ES-I3 (cell line): ENCODE measurements at regions not wholly inside any gene's neighbourhood (a gene's known extent, or its start where the extent isn't known, plus 50 kb on each side); places are given as distances from the start of the nearest gene placed in this dataset.
"Not testable (repeated sequence)": the region's sequence is repeated elsewhere in the genome, so short reads cannot be mapped to it uniquely, and the experiment has no call there.

Source experiments
- H3K36me3 ChIP-seq: 2 replicates; pipeline ENCODE4 v1.6.1; 2013; ENCODE audit warnings: mild to moderate bottlenecking, low read length, control low read depth, moderate library complexity; ENCODE audit not compliant: insufficient read depth
- H3K4me1 ChIP-seq: 2 replicates; pipeline ENCODE4 v1.6.1; 2013; ENCODE audit warnings: mild to moderate bottlenecking, control low read depth, low read length; ENCODE audit not compliant: insufficient read depth
- H3K9ac ChIP-seq: 2 replicates; pipeline ENCODE4 v1.6.1; 2013; ENCODE audit warnings: low read depth, mild to moderate bottlenecking, low read length, moderate library complexity
- H3K9me3 ChIP-seq: 2 replicates; pipeline ENCODE4 v1.6.1; 2013; ENCODE audit warnings: mild to moderate bottlenecking, low read length, moderate library complexity; ENCODE audit not compliant: control insufficient read depth, insufficient read depth

DNA sequence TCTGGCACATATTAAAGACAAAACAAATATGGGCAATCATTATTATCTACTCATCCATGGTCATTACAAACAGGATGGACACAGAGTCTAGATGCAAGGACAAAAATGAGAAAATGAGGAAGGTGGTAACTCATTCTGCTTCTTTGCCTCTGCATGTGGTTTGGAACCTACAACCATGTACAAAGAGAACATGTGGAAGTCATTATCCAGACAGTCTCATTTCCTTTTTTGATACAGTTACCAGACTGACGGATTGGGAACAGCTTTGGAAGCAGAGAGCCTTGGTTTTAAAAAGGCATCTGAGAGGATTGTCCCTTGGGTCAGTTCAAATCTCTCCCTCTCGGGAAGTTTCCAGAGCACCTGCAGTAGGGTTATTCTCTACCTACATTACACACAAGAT lies 433.4 kb upstream of the TNC start:
- H3K9ac ChIP-seq: no peak overlapping the region
- no peaks in the 10 kb centered on the region for H3K36me3 ChIP-seq
- peaks cover 10% of the 10 kb centered on the region for H3K9me3 ChIP-seq
- peaks cover 11% of the 10 kb centered on the region; the same call in 1 of the 2 replicates for H3K4me1 ChIP-seq

DNA sequence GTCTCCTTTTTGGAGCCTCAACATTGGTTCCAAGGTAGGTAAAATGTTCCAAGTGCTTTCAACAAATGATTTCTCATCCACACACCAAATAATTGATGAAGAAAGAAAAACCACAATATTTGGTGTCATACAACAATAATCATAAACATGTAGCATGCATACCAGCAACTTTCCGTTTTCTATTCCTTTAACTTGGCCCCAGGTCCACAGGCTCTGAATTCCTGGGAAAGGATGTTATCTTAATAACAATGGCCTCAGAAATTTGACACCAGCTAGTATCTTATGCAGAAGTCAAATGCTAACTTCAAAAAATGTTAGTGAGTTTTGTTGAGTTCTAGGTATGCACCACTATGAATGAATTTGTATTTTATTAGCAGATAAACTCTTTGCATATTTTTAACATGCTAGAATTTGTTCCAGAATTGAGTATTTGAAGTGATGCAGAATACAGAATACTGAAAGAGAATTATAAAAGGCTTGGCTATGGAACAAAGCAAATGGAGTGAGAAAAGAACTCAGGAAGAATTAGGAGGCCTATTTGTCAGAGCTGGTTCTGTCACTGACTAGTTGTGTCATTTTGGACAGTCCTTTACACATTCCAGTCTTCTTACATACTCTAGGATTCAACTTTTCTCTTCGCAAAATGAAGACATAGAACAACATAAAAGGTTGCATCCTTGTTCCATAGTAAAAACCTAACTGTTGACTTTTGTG lies 435.3 kb upstream of the TNC start:
- H3K4me1 ChIP-seq: peaks cover 11% of the 10 kb centered on the region; the same call in 1 of the 2 replicates
- H3K36me3 ChIP-seq: no peaks in the 10 kb centered on the region; the same call in 1 of the 2 replicates
- no peak overlapping the region for H3K9ac ChIP-seq
- peaks cover 13% of the 10 kb centered on the region for H3K9me3 ChIP-seq

DNA sequence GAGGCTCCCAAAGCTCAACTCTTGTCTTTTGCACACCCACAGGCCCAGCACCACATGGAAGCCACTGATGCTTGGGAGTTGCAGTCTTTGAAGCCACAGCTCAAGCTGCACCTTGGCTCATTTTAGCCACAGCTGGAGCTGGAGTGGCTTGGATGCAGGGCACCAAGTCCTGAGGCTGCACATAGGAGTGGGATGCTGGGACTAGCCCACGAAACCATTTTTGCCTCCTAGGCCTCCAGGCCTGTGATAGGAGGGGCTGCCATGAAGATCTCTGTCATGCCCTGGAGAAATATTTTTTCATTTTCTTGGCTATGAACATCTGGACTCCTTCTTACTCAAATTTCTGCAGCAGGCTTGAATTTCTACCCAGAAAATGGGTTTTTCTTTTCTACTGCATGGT lies 438.5 kb upstream of the TNC start:
- H3K9ac ChIP-seq: no peak overlapping the region
- peaks cover 13% of the 10 kb centered on the region for H3K9me3 ChIP-seq
- H3K36me3 ChIP-seq: no peaks in the 10 kb centered on the region; the same call in 1 of the 2 replicates
- peaks cover 11% of the 10 kb centered on the region; the same call in 1 of the 2 replicates for H3K4me1 ChIP-seq

DNA sequence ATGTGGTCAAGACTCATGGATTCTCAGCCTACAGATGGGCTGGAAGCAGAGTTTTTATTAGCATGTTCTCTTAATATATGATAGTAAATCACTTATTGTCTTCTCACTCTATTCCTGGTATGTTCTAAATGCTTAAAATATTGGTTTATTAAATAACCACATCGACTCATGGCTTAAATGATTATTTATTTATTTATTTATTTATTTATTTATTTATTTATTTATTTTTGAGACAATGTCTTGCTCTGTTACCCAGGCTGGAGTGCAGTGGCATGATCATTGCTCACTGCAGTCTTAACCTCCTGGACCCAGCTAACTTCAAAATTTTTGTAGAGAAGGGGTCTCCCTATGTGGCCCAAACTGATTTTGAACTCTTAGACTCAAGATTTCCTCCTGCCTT lies 457.2 kb upstream of the TNC start:
- Histone ChIP-seq H3K36me3 (no peaks in the 10 kb centered on the region), H3K9ac (no peak overlapping the region), H3K9me3 (no peaks in the 10 kb centered on the region), H3K4me1 (no peaks in the 10 kb centered on the region)

DNA sequence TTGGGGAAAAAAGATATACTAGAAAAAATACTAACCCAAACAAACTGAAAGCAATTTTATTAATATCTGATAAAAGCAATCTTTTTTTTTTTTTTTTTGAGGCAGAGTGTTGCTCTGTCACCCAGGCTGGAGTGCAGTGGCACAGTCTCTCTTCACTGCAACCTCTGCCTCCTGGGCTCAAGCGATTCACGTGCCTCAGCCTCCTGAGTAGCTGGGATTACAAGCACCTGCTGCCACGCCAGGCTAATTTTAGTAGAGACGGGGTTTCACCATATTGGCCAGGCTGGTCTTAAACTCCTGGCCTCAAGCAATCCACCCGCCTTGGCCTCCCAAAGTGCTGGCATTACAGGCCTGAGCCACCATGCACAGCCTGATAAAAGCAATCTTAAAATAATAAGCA lies 467.5 kb upstream of the TNC start:
- not testable (repeated sequence) for H3K4me1 ChIP-seq, H3K9ac ChIP-seq, H3K9me3 ChIP-seq, H3K36me3 ChIP-seq

DNA sequence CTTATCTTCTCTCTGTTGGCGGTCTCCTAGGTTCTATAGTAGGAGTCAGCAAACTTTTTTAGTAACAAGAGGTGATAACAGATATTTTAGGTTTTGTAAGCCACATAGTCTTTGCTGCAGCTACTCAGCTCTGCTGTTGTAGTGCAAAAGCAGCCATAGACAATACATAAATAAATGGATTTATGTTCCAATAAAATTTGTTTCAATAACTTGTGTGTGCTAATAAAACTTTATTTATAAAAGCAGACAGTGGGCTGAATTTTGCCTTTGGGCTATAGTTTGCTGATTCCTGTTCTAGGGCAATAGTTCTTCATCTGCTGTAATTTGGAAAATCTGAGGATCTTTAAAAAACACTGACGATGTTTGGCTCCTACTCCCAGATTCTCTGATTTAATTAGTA lies 469.4 kb upstream of the TNC start:
- no peak overlapping the region for H3K9ac ChIP-seq
- no peaks in the 10 kb centered on the region for H3K9me3 ChIP-seq
- H3K36me3 ChIP-seq: no peaks in the 10 kb centered on the region
- H3K4me1 ChIP-seq: peaks cover 5% of the 10 kb centered on the region

DNA sequence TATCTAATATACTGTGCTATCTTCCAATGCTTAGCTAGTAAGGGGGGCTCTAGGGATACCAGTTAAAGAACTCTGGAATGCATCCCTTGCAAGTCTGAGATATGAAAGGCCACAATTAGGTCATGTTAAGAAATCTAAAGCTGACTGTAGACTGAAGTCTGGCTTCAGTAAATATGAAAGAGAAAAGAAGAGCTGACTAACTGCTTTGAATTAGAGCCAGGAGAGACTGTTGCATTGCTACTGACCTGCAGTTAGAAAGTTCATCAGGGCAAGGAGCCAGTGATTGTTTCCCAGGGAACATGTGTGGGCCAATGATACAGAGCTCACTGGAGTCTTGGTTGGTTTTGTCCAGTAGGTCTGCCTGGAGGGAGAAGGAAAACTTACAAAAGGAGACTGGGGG lies 472.1 kb upstream of the TNC start:
- H3K9ac ChIP-seq: no peak overlapping the region
- H3K9me3 ChIP-seq: no peaks in the 10 kb centered on the region
- no peaks in the 10 kb centered on the region for H3K36me3 ChIP-seq
- H3K4me1 ChIP-seq: peaks cover 5% of the 10 kb centered on the region

DNA sequence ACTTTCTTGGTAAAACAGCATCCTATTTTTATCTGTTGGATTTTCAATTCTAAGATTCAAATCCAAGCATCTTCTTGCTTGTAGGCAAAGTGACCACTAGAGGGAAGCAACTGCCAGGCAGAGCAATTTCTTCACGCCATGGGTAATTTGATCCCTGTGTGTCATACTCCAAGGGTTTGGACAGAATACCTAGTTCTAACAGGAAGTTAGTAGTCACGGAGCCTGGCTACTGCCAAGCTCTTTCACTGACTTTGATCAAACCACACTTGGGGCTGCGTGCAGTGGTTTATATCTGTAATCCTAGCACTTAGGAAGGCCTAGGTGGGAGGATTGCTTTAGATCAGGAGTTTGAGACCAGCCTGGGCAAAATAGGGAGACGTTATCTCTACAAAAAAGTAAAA lies 473.6 kb upstream of the TNC start:
- Histone ChIP-seq H3K4me1 (peaks cover 15% of the 10 kb centered on the region), H3K36me3 (no peaks in the 10 kb centered on the region), H3K9me3 (no peaks in the 10 kb centered on the region), H3K9ac (no peak overlapping the region)

DNA sequence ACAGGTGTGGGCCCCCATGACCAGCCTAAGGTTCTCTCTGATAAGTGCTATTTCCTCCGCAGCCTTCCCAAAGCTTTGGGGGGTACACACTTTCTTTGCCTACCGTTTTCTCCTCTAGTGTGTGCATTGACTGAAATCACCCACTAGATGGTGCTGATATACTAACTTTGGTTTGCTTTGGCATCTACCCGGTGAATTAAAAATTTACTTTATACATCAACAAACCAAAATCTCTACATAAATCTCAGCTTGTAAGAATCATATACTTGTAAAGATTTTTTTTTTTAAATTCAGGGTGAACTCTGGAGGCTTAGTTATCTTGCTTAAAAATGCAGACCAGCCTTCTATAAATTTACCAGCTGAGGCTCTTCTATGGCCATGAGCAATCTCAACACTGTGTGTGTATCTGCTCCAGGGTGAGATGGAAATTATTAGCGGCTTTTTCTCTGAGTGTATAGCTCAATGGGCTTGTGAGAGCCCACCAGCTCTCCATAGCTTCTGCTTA lies 475.7 kb upstream of the TNC start:
- Histone ChIP-seq H3K9ac (no peak overlapping the region), H3K9me3 (no peaks in the 10 kb centered on the region), H3K4me1 (peaks cover 15% of the 10 kb centered on the region), H3K36me3 (no peaks in the 10 kb centered on the region)

DNA sequence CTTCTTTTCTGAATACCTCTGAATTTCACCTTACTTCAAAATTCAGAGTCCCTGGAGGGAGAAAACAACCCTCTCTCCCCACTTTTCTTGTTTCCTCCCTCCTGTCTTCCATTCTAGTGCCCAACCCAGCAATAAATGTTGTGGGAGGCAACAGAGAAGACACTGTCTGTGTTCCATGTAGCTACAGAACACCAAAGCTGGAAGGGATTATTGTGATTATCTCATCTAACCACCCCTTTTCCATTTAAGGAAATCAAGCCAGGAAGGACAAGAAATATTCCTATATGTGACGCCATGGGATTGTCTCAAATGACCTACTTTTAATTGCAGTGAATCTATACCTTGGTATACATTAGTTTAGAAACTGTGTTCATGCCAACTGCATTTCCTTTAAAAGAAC lies 476.6 kb upstream of the TNC start:
- H3K36me3 ChIP-seq: no peaks in the 10 kb centered on the region
- H3K9me3 ChIP-seq: no peaks in the 10 kb centered on the region
- H3K4me1 ChIP-seq: peaks cover 15% of the 10 kb centered on the region
- H3K9ac ChIP-seq: no peak overlapping the region

DNA sequence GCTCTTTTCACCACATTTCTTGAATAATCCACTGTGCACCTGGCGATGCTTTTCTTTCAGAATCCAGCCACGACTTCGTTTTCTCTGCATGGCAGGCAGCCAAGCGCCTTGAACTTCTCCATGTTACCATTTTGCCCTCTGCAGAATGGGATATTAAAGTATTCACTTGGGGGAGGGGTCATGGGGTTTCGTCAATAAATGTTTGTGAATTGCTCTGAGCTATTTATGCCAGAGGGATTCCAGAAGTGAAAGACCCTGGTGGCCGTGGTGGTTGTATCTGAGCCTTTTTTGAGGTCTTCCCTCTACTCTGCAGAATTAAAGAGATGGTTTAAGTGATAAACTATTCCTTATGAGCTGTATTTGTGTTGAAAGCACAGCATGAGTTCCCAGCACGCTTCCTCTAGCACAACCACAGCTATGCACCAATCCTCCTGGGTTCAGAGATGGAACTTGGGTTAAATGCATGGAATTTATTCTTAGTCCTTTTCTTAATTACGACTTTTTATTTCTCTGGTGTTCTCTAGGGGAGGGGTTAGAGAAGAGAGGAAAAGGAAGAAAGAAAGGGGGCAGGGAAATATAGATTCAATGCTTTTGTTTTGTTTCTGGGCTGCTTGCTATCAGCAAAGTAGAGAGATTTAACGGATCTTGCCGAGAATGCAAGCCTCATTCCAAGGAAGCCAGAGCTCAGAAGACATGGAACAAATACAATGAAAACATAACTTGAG lies 478.2 kb upstream of the TNC start:
- Histone ChIP-seq H3K9ac (no peak overlapping the region), H3K4me1 (peaks cover 15% of the 10 kb centered on the region), H3K9me3 (no peaks in the 10 kb centered on the region), H3K36me3 (no peaks in the 10 kb centered on the region)

DNA sequence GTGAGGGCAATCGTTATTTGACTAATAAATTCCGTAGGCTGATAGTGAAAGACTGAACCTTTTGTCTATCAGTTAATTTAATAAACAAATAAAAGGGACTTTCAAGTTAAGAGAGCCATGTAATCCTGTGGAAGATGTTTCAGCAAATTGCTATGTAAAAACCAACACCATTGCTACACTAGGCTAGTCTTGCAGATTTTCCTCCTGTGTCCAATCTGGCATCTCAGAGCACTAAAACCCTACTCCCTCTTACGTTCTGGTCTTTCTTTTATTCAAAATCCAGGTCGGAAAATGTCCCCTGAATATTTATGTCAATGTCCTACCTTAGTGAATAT lies 478.8 kb upstream of the TNC start:
- Histone ChIP-seq H3K36me3 (no peaks in the 10 kb centered on the region), H3K9me3 (no peaks in the 10 kb centered on the region), H3K9ac (no peak overlapping the region), H3K4me1 (peaks cover 14% of the 10 kb centered on the region)

DNA sequence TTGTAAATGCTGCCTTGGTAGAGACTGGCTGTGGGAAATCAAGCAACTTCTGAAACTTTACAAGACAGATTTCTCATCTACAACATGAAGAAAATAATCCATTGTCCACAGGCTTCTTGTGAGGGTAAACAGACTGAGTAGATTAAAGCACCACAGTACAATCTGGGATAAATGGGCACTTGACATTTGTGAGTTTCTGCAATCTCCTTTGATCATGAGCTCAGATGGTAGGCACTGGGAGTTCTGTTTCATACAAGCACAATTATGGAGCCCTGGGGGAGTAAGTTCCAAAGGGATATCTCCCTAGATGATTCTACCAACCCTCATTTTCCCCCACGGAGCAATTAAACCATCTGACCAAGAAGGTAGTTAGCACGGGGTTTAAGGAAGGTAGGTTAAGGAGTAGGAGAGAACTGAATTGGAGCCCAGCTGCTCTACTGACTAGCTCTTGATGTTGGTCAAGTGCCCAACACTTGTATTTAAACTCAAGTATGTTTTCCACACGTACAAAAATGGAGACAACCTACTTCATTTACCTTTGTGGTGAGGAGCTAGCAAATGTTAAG lies 479.5 kb upstream of the TNC start:
- H3K9me3 ChIP-seq: no peaks in the 10 kb centered on the region
- H3K36me3 ChIP-seq: no peaks in the 10 kb centered on the region
- no peak overlapping the region for H3K9ac ChIP-seq
- peaks cover 10% of the 10 kb centered on the region; the same call in 1 of the 2 replicates for H3K4me1 ChIP-seq

DNA sequence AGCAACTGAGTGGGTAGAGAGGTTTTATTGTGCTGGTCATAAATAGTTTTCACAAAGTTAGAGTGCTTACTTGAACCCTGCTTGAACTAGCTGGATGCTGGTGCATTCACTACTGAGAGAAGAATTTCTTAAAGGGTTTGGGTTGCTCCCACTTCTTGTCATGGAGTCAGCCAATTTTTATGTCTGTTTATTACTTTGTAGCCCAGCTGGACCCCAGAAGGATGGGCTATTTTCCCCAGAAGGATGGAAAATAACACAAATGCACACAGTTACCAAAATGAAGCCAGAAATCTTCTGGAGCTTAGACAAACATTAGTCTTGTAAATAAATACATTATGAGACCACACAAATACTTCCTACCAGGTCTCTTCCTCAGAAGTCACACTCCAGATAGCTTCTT lies 480.8 kb upstream of the TNC start:
- no peaks in the 10 kb centered on the region for H3K36me3 ChIP-seq
- H3K9ac ChIP-seq: no peak overlapping the region
- peaks cover 10% of the 10 kb centered on the region; the same call in 1 of the 2 replicates for H3K4me1 ChIP-seq
- no peaks in the 10 kb centered on the region for H3K9me3 ChIP-seq

DNA sequence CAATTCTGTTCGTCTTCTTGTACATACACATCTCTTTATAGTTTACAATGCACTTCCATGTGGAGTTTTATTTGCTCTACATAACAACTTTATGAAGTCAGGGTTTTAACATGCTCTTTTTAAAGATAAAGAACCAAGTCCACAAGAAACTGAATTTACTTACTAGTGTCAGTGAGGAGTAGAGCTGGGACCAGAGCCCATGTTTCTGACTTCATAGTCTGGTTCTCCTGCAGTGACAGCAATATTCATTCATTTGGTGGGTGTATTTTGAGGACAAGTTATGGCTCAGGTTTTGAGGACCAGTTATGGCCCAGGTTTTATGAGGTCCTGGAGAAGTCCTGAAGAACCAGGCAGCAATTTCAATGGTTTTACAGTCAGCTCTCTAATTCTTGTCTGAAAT lies 481.9 kb upstream of the TNC start:
- H3K36me3 ChIP-seq: no peaks in the 10 kb centered on the region
- peaks cover 10% of the 10 kb centered on the region; the same call in 1 of the 2 replicates for H3K4me1 ChIP-seq
- H3K9ac ChIP-seq: no peak overlapping the region
- no peaks in the 10 kb centered on the region for H3K9me3 ChIP-seq
